ENCODE measurements at regions not wholly inside any gene's neighbourhood (a gene's known extent, or its start where the extent isn't known, plus 50 kb on each side); places are given as distances from the start of the nearest gene placed in this dataset.

GRCh38 chr3:68441054-68441453 is 491.3 kb downstream of the TAFA4 start:
- no peak overlapping the region for H3K27ac ChIP-seq
- no peak for DNase-seq (ENCODE audit: extremely low spot score in 2 of 2)
- no peak overlapping the region for H3K4me3 ChIP-seq
- no peaks in the 10 kb centered on the region for H3K4me1 ChIP-seq
- no peak for TF ChIP-seq POLR2AphosphoS5 (IDR thresholded peaks at IDR 0.05; ENCODE audit: insufficient read depth in 1 of 2, low read depth in 1 of 2)
- TF ChIP-seq, protein P1, sequence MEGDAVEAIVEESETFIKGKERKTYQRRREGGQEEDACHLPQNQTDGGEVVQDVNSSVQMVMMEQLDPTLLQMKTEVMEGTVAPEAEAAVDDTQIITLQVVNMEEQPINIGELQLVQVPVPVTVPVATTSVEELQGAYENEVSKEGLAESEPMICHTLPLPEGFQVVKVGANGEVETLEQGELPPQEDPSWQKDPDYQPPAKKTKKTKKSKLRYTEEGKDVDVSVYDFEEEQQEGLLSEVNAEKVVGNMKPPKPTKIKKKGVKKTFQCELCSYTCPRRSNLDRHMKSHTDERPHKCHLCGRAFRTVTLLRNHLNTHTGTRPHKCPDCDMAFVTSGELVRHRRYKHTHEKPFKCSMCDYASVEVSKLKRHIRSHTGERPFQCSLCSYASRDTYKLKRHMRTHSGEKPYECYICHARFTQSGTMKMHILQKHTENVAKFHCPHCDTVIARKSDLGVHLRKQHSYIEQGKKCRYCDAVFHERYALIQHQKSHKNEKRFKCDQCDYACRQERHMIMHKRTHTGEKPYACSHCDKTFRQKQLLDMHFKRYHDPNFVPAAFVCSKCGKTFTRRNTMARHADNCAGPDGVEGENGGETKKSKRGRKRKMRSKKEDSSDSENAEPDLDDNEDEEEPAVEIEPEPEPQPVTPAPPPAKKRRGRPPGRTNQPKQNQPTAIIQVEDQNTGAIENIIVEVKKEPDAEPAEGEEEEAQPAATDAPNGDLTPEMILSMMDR (IDR thresholded peaks at IDR 0.05) = no peak
- TF ChIP-seq POLR2A (IDR thresholded peaks at IDR 0.05) = no peak
- intact Hi-C loops (cut with DNase I) = no loop called here
- H3K36me3 ChIP-seq = no peaks in the 10 kb centered on the region
- H3K9me3 ChIP-seq = no peaks in the 10 kb centered on the region
- no peaks in the 10 kb centered on the region for H3K27me3 ChIP-seq

GRCh38 chr3:68436619-68437401 is 495.5 kb downstream of the TAFA4 start:
- Histone ChIP-seq H3K27ac (no peak overlapping the region), H3K27me3 (no peaks in the 10 kb centered on the region), H3K9me3 (no peaks in the 10 kb centered on the region), H3K4me3 (no peak overlapping the region), H3K4me1 (no peaks in the 10 kb centered on the region), H3K36me3 (no peaks in the 10 kb centered on the region)
- DNase-seq (ENCODE audit: extremely low spot score in 2 of 2) = no peak
- intact Hi-C loops (cut with DNase I) = no loop called here
- no peak for TF ChIP-seq POLR2A (IDR thresholded peaks at IDR 0.05)
- TF ChIP-seq, protein P1 (IDR thresholded peaks at IDR 0.05) = no peak
- TF ChIP-seq POLR2AphosphoS5 (IDR thresholded peaks at IDR 0.05; ENCODE audit: insufficient read depth in 1 of 2, low read depth in 1 of 2) = no peak

- intact Hi-C loops (cut with DNase I) = no loop called here
- no peak for DNase-seq (ENCODE audit: extremely low spot score in 2 of 2)
- no peak overlapping the region for H3K4me3 ChIP-seq
- no peaks in the 10 kb centered on the region for H3K36me3 ChIP-seq
- H3K27me3 ChIP-seq = no peaks in the 10 kb centered on the region
- TF ChIP-seq POLR2A (IDR thresholded peaks at IDR 0.05) (no peak), POLR2AphosphoS5 (IDR thresholded peaks at IDR 0.05; ENCODE audit: insufficient read depth in 1 of 2, low read depth in 1 of 2) (no peak)
- TF ChIP-seq, protein P1 (IDR thresholded peaks at IDR 0.05) = no peak
- no peak overlapping the region for H3K27ac ChIP-seq
- no peaks in the 10 kb centered on the region for H3K4me1 ChIP-seq
- H3K9me3 ChIP-seq = no peaks in the 10 kb centered on the region
Observed at GRCh38 chr3:68428495-68428894, 503.9 kb downstream of the TAFA4 start.

DNA sequence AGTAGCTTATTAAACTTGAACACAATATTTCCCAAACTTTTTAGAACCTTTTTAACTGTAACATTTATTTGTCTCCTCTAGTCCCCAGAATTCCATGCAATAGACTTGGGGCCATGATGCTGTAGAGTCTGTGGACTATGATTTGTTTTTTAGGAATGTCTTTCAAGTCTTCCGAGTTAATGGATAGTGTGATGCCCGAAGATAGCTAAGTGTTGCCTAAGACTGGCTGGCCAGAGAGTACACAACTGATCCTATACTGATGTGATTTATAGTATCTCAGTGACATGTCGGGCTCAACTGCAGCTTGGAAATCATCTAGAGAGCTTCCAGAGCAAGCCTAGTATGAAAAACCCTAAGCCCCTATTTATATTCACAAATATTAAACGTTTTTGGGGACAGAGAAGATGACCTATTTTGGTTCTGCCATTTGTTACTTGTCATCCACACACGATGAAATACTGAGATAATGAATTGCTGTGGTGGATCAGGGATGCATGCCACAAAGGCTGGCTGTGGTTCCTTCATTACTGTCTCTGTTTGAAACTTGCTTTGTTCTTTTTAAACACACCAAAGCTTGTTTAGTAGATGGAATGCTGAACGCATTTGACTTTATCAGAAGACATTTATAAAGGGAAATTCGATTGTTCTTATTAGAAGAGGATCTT is 507.4 kb downstream of the TAFA4 start:
- Histone ChIP-seq H3K4me1 (no peaks in the 10 kb centered on the region), H3K36me3 (no peaks in the 10 kb centered on the region), H3K9me3 (no peaks in the 10 kb centered on the region), H3K27ac (no peak overlapping the region), H3K4me3 (no peak overlapping the region), H3K27me3 (no peaks in the 10 kb centered on the region)
- TF ChIP-seq POLR2A (IDR thresholded peaks at IDR 0.05) (no peak), POLR2AphosphoS5 (IDR thresholded peaks at IDR 0.05; ENCODE audit: insufficient read depth in 1 of 2, low read depth in 1 of 2) (no peak)
- TF ChIP-seq, protein P1 (IDR thresholded peaks at IDR 0.05) = no peak
- DNase-seq (ENCODE audit: extremely low spot score in 2 of 2) = no peak
- intact Hi-C loops (cut with DNase I) = no loop called here

DNA sequence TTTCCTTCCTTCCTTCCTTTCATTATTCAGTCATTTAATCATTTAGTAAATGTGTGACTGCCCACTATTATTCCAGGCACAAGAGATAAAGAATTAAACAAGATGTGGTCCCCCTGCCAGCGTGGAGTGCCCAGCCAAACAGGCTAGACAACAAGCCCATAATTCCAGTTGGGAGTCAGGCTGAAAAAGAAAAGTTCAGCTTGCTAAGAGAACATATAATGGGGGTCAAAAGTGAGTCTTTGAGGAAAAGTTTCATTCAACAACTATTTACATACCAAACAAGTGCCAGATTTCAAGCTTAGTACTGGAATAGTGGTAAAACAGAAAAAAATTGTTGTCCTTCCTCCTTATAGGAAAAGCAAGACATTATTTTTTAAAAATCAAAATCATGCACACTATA is 523.7 kb downstream of the TAFA4 start:
- DNase-seq (ENCODE audit: extremely low spot score in 2 of 2) = no peak
- no peaks in the 10 kb centered on the region for H3K27me3 ChIP-seq
- no peaks in the 10 kb centered on the region for H3K4me1 ChIP-seq
- no peak overlapping the region for H3K4me3 ChIP-seq
- TF ChIP-seq POLR2A (IDR thresholded peaks at IDR 0.05) (no peak), POLR2AphosphoS5 (IDR thresholded peaks at IDR 0.05; ENCODE audit: insufficient read depth in 1 of 2, low read depth in 1 of 2) (no peak)
- TF ChIP-seq, protein P1 (IDR thresholded peaks at IDR 0.05) = no peak
- H3K36me3 ChIP-seq = no peaks in the 10 kb centered on the region
- no peak overlapping the region for H3K27ac ChIP-seq
- H3K9me3 ChIP-seq = no peaks in the 10 kb centered on the region
- intact Hi-C loops (cut with DNase I) = no loop called here

All from vagina (tissue), 2 donors.